PC-3 (cell line): ENCODE measurements at regions not wholly inside any gene's neighbourhood (a gene's known extent, or its start where the extent isn't known, plus 50 kb on each side); places are given as distances from the start of the nearest gene placed in this dataset.

Source experiments
- ATAC-seq: fragments of 200-7000 bp; cut with Tn5 transposase; 2 replicates; pipeline ENCODE4 v1.9.1; 2020; ENCODE audit warnings: mild to moderate bottlenecking, moderate library complexity
- BruUV-seq: library from RNA; stranded (reverse); fragments of 400-500 nt; replicated peaks from 2 replicates; lab custom pipeline; 2021; lab: Mats Ljungman, UMichigan
- CTCF ChIA-PET: fragments of 300-600 bp; sonication (Branson Sonifier 250); formaldehyde crosslinking; loops from one replicate; lab custom pipeline; 2022; ENCODE audit warnings: antibody characterized with exemption; lab: Charles Lee
- POLR2A ChIA-PET: fragments of 300-600 bp; sonication (Branson Sonifier 250); formaldehyde crosslinking; loops from one replicate; lab custom pipeline; 2022; ENCODE audit warnings: antibody characterized with exemption; ENCODE audit not compliant: unreplicated experiment; lab: Charles Lee
- DNase-seq: peaks from one replicate; pipeline ENCODE4 v3.0.0-alpha.2; 2015
- H2AFZ ChIP-seq: fragments of 300-600 bp; sonication (generic); 2 replicates; pipeline ENCODE4 v1.6.0; 2016; ENCODE audit warnings: antibody characterized with exemption, low read length
- H3F3A ChIP-seq: fragments of 300-600 bp; sonication (generic); one replicate; pipeline ENCODE4 v1.6.0; 2017; ENCODE audit warnings: antibody characterized with exemption, low read length, control low read depth, mild to moderate bottlenecking; ENCODE audit not compliant: unreplicated experiment
- H3K27ac ChIP-seq: fragments of 300-600 bp; sonication (generic); 2 replicates; pipeline ENCODE4 v1.5.1; 2016; ENCODE audit warnings: mild to moderate bottlenecking, low read length
- H3K27me3 ChIP-seq: fragments of 300-600 bp; sonication (generic); 2 replicates; pipeline ENCODE4 v1.6.1; 2016; ENCODE audit warnings: low read length, mixed read lengths
- H3K36me3 ChIP-seq: fragments of 300-600 bp; sonication (generic); 2 replicates; pipeline ENCODE4 v1.6.1; 2016; ENCODE audit warnings: low read depth, mixed run types, low read length, mixed read lengths
- H3K4me1 ChIP-seq: fragments of 300-600 bp; sonication (generic); 2 replicates; pipeline ENCODE4 v1.5.1; 2016; ENCODE audit warnings: low read length; ENCODE audit not compliant: insufficient read depth
- H3K4me2 ChIP-seq: fragments of 300-600 bp; sonication (generic); 2 replicates; pipeline ENCODE4 v1.6.0; 2016; ENCODE audit warnings: low read length
- H3K4me3 ChIP-seq: fragments of 300-600 bp; sonication (generic); 2 replicates; pipeline ENCODE4 v1.5.1; 2016; ENCODE audit warnings: mild to moderate bottlenecking, low read length, mixed read lengths
- H3K79me2 ChIP-seq: fragments of 300-600 bp; sonication (generic); 2 replicates; pipeline ENCODE4 v1.6.1; 2017; ENCODE audit warnings: low read length, mixed read lengths
- H3K9ac ChIP-seq: fragments of 300-600 bp; sonication (generic); 2 replicates; pipeline ENCODE4 v1.6.0; 2016; ENCODE audit warnings: mild to moderate bottlenecking, low read length
- H3K9me2 ChIP-seq: fragments of 300-600 bp; sonication (generic); replicated peaks from 2 replicates; pipeline ENCODE4 v1.6.1; 2016; ENCODE audit warnings: mixed run types, low read length, mixed read lengths
- H3K9me3 ChIP-seq: fragments of 300-600 bp; sonication (generic); 2 replicates; pipeline ENCODE4 v1.6.1; 2016; ENCODE audit warnings: low read length, mixed read lengths
- H4K20me1 ChIP-seq: fragments of 300-600 bp; sonication (generic); 2 replicates; pipeline ENCODE4 v1.6.1; 2016; ENCODE audit warnings: low read length, mixed read lengths
- CTCF ChIP-seq: fragments of 300-600 bp; sonication (generic); conservative IDR thresholded peaks from 2 replicates; pipeline ENCODE4 v1.5.1; 2017; ENCODE audit warnings: antibody characterized with exemption, low read depth, mild to moderate bottlenecking, low read length
- EZH2 ChIP-seq: fragments of 300-600 bp; sonication (generic); IDR thresholded peaks from one replicate; pipeline ENCODE4 v1.6.1; 2017; ENCODE audit warnings: antibody characterized with exemption, mild to moderate bottlenecking, low read length; ENCODE audit not compliant: unreplicated experiment
- EZH2phosphoT487 ChIP-seq: fragments of 300-600 bp; sonication (generic); IDR thresholded peaks from 2 replicates; pipeline ENCODE4 v1.6.1; 2018; ENCODE audit warnings: mild to moderate bottlenecking, antibody characterized with exemption, low read length, borderline replicate concordance
- intact Hi-C: fragments of 100-400 bp; cut with micrococcal nuclease; formaldehyde crosslinking; loops from 2 replicates; pipeline ENCODE4 v1.9.0; 2023

- ATAC-seq, result no peak
- TF ChIP-seq CTCF, result no peak
- Histone ChIP-seq H3K9me2 (no peaks in the 10 kb centered on the region), H3K4me1 (peaks cover 8% of the 10 kb centered on the region), H3K79me2 (no peaks in the 10 kb centered on the region), H4K20me1 (no peaks in the 10 kb centered on the region), H3K27me3 (no peaks in the 10 kb centered on the region), H3K27ac (no peak overlapping the region), H3K9me3 (no peaks in the 10 kb centered on the region), H3K4me2 (no peak overlapping the region), H3K36me3 (no peaks in the 10 kb centered on the region), H2AFZ (no peak overlapping the region), H3K9ac (no peak overlapping the region), H3K4me3 (no peak overlapping the region), H3F3A (no peaks in the 10 kb centered on the region)
- DNase-seq, result no peak
- ChIA-PET POLR2A (no interaction called here), CTCF (no interaction called here)
- BruUV-seq, result no TSS peak
- intact Hi-C loops, result no loop called here
Measured at GRCh38 chr5:124604419-124604818, 142.0 kb downstream of the ZNF608 start.

- no peaks in the 10 kb centered on the region for H4K20me1 ChIP-seq
- H3K79me2 ChIP-seq, result no peaks in the 10 kb centered on the region
- H3K4me2 ChIP-seq, result no peak overlapping the region
- TF ChIP-seq EZH2, result no peak
- TF ChIP-seq CTCF, result no peak
- TF ChIP-seq EZH2phosphoT487, result no peak
- ChIA-PET POLR2A (no interaction called here), CTCF (no interaction called here)
- H2AFZ ChIP-seq, result no peak overlapping the region
- H3K4me3 ChIP-seq, result no peak overlapping the region
- no peaks in the 10 kb centered on the region for H3K9me3 ChIP-seq
- H3F3A ChIP-seq, result no peaks in the 10 kb centered on the region
- no peak overlapping the region for H3K27ac ChIP-seq
- H3K27me3 ChIP-seq, result no peaks in the 10 kb centered on the region
- no peaks in the 10 kb centered on the region for H3K36me3 ChIP-seq
- peaks cover 19% of the 10 kb centered on the region for H3K4me1 ChIP-seq
- ATAC-seq (no peak), DNase-seq (no peak)
- intact Hi-C loops, result no loop called here
- H3K9me2 ChIP-seq, result no peaks in the 10 kb centered on the region
- BruUV-seq, result no TSS peak
- H3K9ac ChIP-seq, result no peak overlapping the region
Measured at GRCh38 chr5:124602925-124603650, 143.4 kb downstream of the ZNF608 start.
